HepG2 (cell line): ENCODE measurements at regions not wholly inside any gene's neighbourhood (a gene's known extent, or its start where the extent isn't known, plus 50 kb on each side); places are given as distances from the start of the nearest gene placed in this dataset.

ENCODE experiments used
- EHMT2 ChIP-seq: fragments of 200-600 bp; sonication (generic); IDR thresholded peaks from 2 replicates; pipeline ENCODE4 v1.7.0; 2017; ENCODE audit warnings: antibody characterized with exemption, low read depth, low read length, borderline replicate concordance
- GATA4 ChIP-seq: sonication (generic); IDR thresholded peaks from 2 replicates; pipeline ENCODE4 v1.6.1; 2016; ENCODE audit warnings: antibody characterized with exemption, low read depth, borderline replicate concordance
- IKZF1 ChIP-seq: fragments of 450-650 bp; IDR thresholded peaks from 2 replicates; pipeline ENCODE4 v1.7.1; 2016
- KDM1A ChIP-seq: IDR thresholded peaks from 2 replicates; pipeline ENCODE4 v1.6.1; 2016; ENCODE audit warnings: missing compliant biosample characterization
- MEIS2 ChIP-seq: sonication (generic); formaldehyde crosslinking; IDR thresholded peaks from 2 replicates; pipeline ENCODE4 v1.9.0; 2021; ENCODE audit warnings: mild to moderate bottlenecking, missing genetic modification reagents
- YEATS4 ChIP-seq: sonication (generic); formaldehyde crosslinking; IDR thresholded peaks from 2 replicates; pipeline ENCODE4 v1.4.0; 2020; ENCODE audit warnings: missing genetic modification reagents, borderline replicate concordance
- YY1 ChIP-seq: IDR thresholded peaks from 2 replicates; pipeline ENCODE4 v1.6.1; 2011; ENCODE audit warnings: low read length, low read depth, moderate library complexity, mild to moderate bottlenecking; ENCODE audit not compliant: insufficient read depth, insufficient replicate concordance
- ZBTB26 ChIP-seq: IDR thresholded peaks from 2 replicates; pipeline ENCODE4 v1.6.1; 2016; ENCODE audit warnings: missing compliant biosample characterization, missing genetic modification reagents, borderline replicate concordance
- ZNF24 ChIP-seq: fragments of 450-650 bp; IDR thresholded peaks from 2 replicates; pipeline ENCODE4 v1.6.1; 2017; ENCODE audit warnings: antibody characterized with exemption, mild to moderate bottlenecking
- ZNF547 ChIP-seq: sonication (generic); formaldehyde crosslinking; IDR thresholded peaks from 2 replicates; pipeline ENCODE4 v1.5.1; 2020; ENCODE audit warnings: mild to moderate bottlenecking, missing genetic modification reagents
- ZNF691 ChIP-seq: sonication (generic); formaldehyde crosslinking; IDR thresholded peaks from 2 replicates; pipeline ENCODE4 v1.4.0; 2020; ENCODE audit warnings: missing genetic modification reagents, low read depth, mild to moderate bottlenecking, borderline replicate concordance
- ZNF724P ChIP-seq: sonication (generic); formaldehyde crosslinking; IDR thresholded peaks from 2 replicates; pipeline ENCODE4 v1.8.0; 2022; ENCODE audit warnings: missing genetic modification reagents, borderline replicate concordance
- ZNF788 ChIP-seq: sonication (generic); formaldehyde crosslinking; IDR thresholded peaks from 2 replicates; pipeline ENCODE4 v1.5.0; 2020; ENCODE audit warnings: mild to moderate bottlenecking, missing genetic modification reagents, borderline replicate concordance
- ZNF891 ChIP-seq: sonication (generic); formaldehyde crosslinking; IDR thresholded peaks from 2 replicates; pipeline ENCODE4 v1.5.0; 2020; ENCODE audit warnings: mild to moderate bottlenecking, missing genetic modification reagents
- TF ChIP-seq, protein P1 (sequence below): sonication (generic); formaldehyde crosslinking; IDR thresholded peaks from 2 replicates; pipeline ENCODE4 v1.8.1; 2022; ENCODE audit warnings: low read depth, mild to moderate bottlenecking, missing genetic modification reagents
- TF ChIP-seq, protein P2 (sequence below), 2 experiments: sonication (generic) in 1 of 2; formaldehyde crosslinking in 1 of 2; IDR thresholded peaks; 2 replicates each; pipeline versions ENCODE4 v1.4.0 to v1.6.1; 2018 to 2020; ENCODE audit warnings: missing genetic modification reagents in 2 of 2, borderline replicate concordance in 1 of 2, low read depth in 1 of 2, mild to moderate bottlenecking in 1 of 2, missing biosample characterization in 1 of 2
- TF ChIP-seq, protein P3 (sequence below): sonication (generic); formaldehyde crosslinking; IDR thresholded peaks from 2 replicates; pipeline ENCODE4 v1.8.0; 2022; ENCODE audit warnings: missing genetic modification reagents, mild to moderate bottlenecking, moderate library complexity, borderline replicate concordance

GRCh38 chr3:188002626-188003138 lies 151.3 kb upstream of the LPP start (continued):
- TF ChIP-seq YY1 (no peak), ZNF788 (CRISPR knock-in tag) (0 out of 2 replicates have a peak, but pooled peaks have one; percentile 8), YEATS4 (CRISPR knock-in tag) (0 out of 2 replicates have a peak, but pooled peaks have one; percentile 5), ZNF891 (CRISPR knock-in tag) (no peak), EHMT2 (peak; percentile 40; the same call in 1 of the 2 replicates), GATA4 (peak; percentile 85), ZNF24 (no peak), ZBTB26 (CRISPR knock-in tag) (no peak), IKZF1 (no peak), ZNF724P (CRISPR knock-in tag) (no peak), ZNF691 (no peak; the same call in 1 of the 2 replicates), ZNF547 (CRISPR knock-in tag) (no peak), KDM1A (CRISPR knock-in tag) (peak; percentile 41; the same call in 1 of the 2 replicates), MEIS2 (CRISPR knock-in tag) (no peak)
- TF ChIP-seq, protein P1, sequence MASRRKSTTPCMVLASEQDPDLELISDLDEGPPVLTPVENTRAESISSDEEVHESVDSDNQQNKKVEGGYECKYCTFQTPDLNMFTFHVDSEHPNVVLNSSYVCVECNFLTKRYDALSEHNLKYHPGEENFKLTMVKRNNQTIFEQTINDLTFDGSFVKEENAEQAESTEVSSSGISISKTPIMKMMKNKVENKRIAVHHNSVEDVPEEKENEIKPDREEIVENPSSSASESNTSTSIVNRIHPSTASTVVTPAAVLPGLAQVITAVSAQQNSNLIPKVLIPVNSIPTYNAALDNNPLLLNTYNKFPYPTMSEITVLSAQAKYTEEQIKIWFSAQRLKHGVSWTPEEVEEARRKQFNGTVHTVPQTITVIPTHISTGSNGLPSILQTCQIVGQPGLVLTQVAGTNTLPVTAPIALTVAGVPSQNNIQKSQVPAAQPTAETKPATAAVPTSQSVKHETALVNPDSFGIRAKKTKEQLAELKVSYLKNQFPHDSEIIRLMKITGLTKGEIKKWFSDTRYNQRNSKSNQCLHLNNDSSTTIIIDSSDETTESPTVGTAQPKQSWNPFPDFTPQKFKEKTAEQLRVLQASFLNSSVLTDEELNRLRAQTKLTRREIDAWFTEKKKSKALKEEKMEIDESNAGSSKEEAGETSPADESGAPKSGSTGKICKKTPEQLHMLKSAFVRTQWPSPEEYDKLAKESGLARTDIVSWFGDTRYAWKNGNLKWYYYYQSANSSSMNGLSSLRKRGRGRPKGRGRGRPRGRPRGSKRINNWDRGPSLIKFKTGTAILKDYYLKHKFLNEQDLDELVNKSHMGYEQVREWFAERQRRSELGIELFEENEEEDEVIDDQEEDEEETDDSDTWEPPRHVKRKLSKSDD (CRISPR knock-in tag), result no peak
- TF ChIP-seq, protein P2, sequence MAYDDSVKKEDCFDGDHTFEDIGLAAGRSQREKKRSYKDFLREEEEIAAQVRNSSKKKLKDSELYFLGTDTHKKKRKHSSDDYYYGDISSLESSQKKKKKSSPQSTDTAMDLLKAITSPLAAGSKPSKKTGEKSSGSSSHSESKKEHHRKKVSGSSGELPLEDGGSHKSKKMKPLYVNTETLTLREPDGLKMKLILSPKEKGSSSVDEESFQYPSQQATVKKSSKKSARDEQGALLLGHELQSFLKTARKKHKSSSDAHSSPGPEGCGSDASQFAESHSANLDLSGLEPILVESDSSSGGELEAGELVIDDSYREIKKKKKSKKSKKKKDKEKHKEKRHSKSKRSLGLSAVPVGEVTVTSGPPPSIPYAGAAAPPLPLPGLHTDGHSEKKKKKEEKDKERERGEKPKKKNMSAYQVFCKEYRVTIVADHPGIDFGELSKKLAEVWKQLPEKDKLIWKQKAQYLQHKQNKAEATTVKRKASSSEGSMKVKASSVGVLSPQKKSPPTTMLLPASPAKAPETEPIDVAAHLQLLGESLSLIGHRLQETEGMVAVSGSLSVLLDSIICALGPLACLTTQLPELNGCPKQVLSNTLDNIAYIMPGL (CRISPR knock-in tag; IDR thresholded peaks at IDR 0.05; ENCODE audit: borderline replicate concordance in 1 of 2, low read depth in 1 of 2), result 0 out of 4 replicates have a peak, but pooled peaks of 1 of the 2 experiments have one; percentile 18
- TF ChIP-seq, protein P3, sequence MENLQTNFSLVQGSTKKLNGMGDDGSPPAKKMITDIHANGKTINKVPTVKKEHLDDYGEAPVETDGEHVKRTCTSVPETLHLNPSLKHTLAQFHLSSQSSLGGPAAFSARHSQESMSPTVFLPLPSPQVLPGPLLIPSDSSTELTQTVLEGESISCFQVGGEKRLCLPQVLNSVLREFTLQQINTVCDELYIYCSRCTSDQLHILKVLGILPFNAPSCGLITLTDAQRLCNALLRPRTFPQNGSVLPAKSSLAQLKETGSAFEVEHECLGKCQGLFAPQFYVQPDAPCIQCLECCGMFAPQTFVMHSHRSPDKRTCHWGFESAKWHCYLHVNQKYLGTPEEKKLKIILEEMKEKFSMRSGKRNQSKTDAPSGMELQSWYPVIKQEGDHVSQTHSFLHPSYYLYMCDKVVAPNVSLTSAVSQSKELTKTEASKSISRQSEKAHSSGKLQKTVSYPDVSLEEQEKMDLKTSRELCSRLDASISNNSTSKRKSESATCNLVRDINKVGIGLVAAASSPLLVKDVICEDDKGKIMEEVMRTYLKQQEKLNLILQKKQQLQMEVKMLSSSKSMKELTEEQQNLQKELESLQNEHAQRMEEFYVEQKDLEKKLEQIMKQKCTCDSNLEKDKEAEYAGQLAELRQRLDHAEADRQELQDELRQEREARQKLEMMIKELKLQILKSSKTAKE, result peak; percentile 29; the same call in 1 of the 2 replicates
